ENCODE measurements at regions not wholly inside any gene's neighbourhood (a gene's known extent, or its start where the extent isn't known, plus 50 kb on each side); places are given as distances from the start of the nearest gene placed in this dataset.
A peak's percentile ranks its signal among the peaks of the same experiment; 100 is the strongest.

DNA sequence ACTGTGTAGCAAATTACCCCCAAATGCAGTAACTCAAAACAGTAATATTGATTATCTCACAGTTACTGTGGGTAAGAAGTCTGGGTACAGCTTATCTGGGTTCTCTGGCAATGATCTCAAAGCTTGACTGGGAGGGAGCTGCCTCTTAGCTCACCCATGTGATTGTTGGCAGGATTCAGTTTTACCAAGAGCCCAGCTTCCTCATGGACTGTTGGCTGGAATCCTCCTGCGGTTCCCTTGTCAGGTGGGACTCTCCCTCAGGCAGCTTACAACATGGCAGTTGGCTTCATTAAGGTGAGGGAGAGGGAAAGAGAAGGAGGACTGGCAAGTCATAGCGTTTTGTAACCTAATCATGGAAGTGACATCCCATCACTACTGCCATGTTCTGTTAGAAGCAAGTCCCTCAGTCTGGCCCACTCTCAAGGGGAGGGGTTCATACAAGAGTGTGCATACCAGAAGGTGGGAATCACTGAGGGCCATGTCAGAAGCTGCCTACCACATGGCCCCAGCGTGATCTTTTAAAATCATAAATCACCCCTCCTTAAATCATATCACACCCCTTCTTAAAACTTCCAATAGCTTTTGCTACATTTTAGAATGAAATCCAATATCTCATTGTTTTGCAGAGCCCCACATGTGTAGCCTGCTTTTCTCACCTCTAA lies 108.1 kb downstream of the OLFM4 start:
- no peaks in the 10 kb centered on the region for H3K4me1 ChIP-seq
- no peaks in the 10 kb centered on the region for H3K36me3 ChIP-seq
- DNase-seq = no peak
- no peak for TF ChIP-seq CTCF (IDR thresholded peaks at IDR 0.05; ENCODE audit: borderline replicate concordance)
- H3K4me3 ChIP-seq = no peak overlapping the region
- intact Hi-C loops (cut with micrococcal nuclease) = no loop called here
- no peaks in the 10 kb centered on the region for H3K9me3 ChIP-seq (replicated peaks)
- H3K27me3 ChIP-seq (ENCODE audit: low read depth) = peaks cover 30% of the 10 kb centered on the region
- H3K27ac ChIP-seq (replicated peaks) = no peak overlapping the region

DNA sequence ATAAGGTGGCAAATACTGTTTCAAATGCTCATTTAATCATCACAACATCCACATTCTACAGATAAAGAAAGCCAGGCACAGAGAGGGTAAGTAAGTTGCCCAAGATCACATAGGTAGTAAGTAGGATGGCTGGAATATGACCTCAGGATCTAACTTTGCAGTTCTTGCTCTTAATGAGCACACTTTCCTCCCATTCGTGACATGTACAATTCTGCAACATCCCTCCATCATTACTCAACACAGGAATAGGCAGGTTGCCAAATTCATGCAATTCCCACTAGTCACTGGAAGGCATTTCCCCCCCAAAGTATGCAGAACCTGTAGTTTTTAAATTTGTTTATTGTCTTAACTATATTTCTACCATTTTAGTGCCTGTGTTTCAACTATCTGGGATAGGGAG lies 109.2 kb downstream of the OLFM4 start:
- intact Hi-C loops (cut with micrococcal nuclease) = no loop called here

DNA sequence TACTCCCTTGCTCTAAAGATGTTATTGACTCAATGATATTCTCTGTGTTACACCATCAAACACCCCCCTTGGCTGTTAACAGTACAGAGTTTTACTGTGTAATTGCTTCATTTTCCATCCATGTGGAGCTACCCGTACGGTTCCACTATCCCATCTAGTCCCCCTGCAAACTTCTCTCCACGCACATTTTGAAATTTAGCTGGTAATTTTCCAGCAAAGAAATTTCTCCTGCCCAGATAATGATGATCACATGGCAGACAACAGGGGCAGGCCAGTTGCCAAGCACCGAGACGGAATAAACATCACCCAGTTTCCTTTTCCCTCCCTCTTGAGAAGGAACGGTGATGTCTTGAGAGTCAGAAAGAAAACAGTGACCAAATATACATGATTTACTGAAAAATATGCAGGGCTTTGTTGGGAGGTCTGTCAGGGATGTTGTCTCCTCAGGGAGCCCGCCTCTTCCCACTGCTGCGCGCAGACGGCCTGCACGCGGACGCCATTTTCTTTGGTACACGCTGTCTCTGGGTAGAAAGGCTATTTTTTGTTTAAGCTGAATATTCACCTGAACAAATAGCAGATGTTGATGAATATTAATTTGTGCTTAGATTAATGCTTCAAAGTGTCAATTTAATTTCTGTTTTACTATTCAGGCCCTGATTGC lies 109.9 kb downstream of the OLFM4 start:
- Histone ChIP-seq H3K36me3 (no peaks in the 10 kb centered on the region), H3K27me3 (ENCODE audit: low read depth) (peaks cover 34% of the 10 kb centered on the region), H3K4me1 (no peaks in the 10 kb centered on the region), H3K27ac (replicated peaks) (peak overlapping the region; percentile 61), H3K4me3 (peak overlapping the region; percentile 5), H3K9me3 (replicated peaks) (no peaks in the 10 kb centered on the region)
- peak; percentile 36 for DNase-seq
- no peak for TF ChIP-seq CTCF (IDR thresholded peaks at IDR 0.05; ENCODE audit: borderline replicate concordance)
- intact Hi-C loops (cut with micrococcal nuclease) = no loop called here

More for the DNA sequence above, 109.2 kb downstream of the OLFM4 start:
- no peak overlapping the region for H3K4me3 ChIP-seq
- H3K27me3 ChIP-seq (ENCODE audit: low read depth) = peaks cover 28% of the 10 kb centered on the region
- peak overlapping the region; percentile 61 for H3K27ac ChIP-seq (replicated peaks)
- TF ChIP-seq CTCF (IDR thresholded peaks at IDR 0.05; ENCODE audit: borderline replicate concordance) = no peak
- H3K36me3 ChIP-seq = no peaks in the 10 kb centered on the region
- DNase-seq = no peak
- no peaks in the 10 kb centered on the region for H3K9me3 ChIP-seq (replicated peaks)
- no peaks in the 10 kb centered on the region for H3K4me1 ChIP-seq

- Histone ChIP-seq H3K27me3 (ENCODE audit: low read depth) (peaks cover 32% of the 10 kb centered on the region), H3K4me1 (no peaks in the 10 kb centered on the region), H3K27ac (replicated peaks) (no peak overlapping the region), H3K36me3 (no peaks in the 10 kb centered on the region), H3K4me3 (no peak overlapping the region), H3K9me3 (replicated peaks) (no peaks in the 10 kb centered on the region)
- TF ChIP-seq CTCF (IDR thresholded peaks at IDR 0.05; ENCODE audit: borderline replicate concordance) = no peak
- intact Hi-C loops (cut with micrococcal nuclease) = no loop called here
- no peak for DNase-seq
Measured at GRCh38 chr13:53141336-53141735, 112.7 kb downstream of the OLFM4 start.

GRCh38 chr13:53142306-53142705 lies 113.7 kb downstream of the OLFM4 start:
- no peak for TF ChIP-seq CTCF (IDR thresholded peaks at IDR 0.05; ENCODE audit: borderline replicate concordance)
- Histone ChIP-seq H3K36me3 (no peaks in the 10 kb centered on the region), H3K27ac (replicated peaks) (no peak overlapping the region), H3K4me1 (no peaks in the 10 kb centered on the region), H3K9me3 (replicated peaks) (no peaks in the 10 kb centered on the region), H3K4me3 (no peak overlapping the region), H3K27me3 (ENCODE audit: low read depth) (peaks cover 32% of the 10 kb centered on the region)
- no peak for DNase-seq
- intact Hi-C loops (cut with micrococcal nuclease) = no loop called here
